Mammary epithelial cell (primary cell): ENCODE measurements at regions not wholly inside any gene's neighbourhood (a gene's known extent, or its start where the extent isn't known, plus 50 kb on each side); places are given as distances from the start of the nearest gene placed in this dataset.

ENCODE experiments used
- EZH2 ChIP-seq: IDR thresholded peaks from 2 replicates; pipeline ENCODE4 v1.6.1; 2012; ENCODE audit warnings: low read length, inconsistent platforms, borderline replicate concordance
- TF ChIP-seq, protein P1 (sequence below), 2 donors: IDR thresholded peaks in 1 of 2; conservative IDR thresholded peaks in 1 of 2; 2 replicates each; pipeline ENCODE4 v1.5.1; 2011 to 2012; ENCODE audit warnings: inconsistent platforms in 2 of 2, low read length in 2 of 2, mild to moderate bottlenecking in 2 of 2, control low read depth in 1 of 2, low read depth in 1 of 2; ENCODE audit not compliant: insufficient read depth in 1 of 2; ENCODE audit errors: extremely low read depth in 1 of 2

DNA sequence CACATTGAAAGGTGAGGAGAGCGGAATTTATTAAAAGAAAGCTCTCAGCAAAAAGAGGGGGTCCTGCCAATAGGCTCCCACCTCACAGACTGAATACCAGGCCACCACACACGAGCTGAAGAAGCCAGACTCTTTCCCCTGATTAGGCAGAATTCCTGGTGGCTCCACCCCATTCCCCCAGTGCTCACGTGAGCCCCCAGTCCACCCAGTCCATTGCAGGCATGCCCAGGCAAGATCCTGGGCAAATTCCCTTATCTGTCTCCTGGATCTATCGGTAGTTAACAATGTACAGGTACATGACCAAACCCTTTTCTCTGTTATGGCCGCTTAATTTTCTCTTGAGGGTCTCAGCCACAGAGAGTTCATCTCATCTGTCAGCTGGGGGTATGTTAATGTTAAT, 54.6 kb upstream of the BTG3 start:
- TF ChIP-seq, protein P1, sequence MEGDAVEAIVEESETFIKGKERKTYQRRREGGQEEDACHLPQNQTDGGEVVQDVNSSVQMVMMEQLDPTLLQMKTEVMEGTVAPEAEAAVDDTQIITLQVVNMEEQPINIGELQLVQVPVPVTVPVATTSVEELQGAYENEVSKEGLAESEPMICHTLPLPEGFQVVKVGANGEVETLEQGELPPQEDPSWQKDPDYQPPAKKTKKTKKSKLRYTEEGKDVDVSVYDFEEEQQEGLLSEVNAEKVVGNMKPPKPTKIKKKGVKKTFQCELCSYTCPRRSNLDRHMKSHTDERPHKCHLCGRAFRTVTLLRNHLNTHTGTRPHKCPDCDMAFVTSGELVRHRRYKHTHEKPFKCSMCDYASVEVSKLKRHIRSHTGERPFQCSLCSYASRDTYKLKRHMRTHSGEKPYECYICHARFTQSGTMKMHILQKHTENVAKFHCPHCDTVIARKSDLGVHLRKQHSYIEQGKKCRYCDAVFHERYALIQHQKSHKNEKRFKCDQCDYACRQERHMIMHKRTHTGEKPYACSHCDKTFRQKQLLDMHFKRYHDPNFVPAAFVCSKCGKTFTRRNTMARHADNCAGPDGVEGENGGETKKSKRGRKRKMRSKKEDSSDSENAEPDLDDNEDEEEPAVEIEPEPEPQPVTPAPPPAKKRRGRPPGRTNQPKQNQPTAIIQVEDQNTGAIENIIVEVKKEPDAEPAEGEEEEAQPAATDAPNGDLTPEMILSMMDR (conservative IDR thresholded peaks at IDR 0.05 in 1 of 2, IDR thresholded peaks at IDR 0.05 in 1 of 2; ENCODE audit: extremely low read depth in 1 of 2, insufficient read depth in 1 of 2, low read depth in 1 of 2, low read length in 2 of 2) = no peak
- no peak for TF ChIP-seq EZH2
